NCI-H146 treated with DMSO at 0.1 percent for 48 hours (cell line): ENCODE measurements at regions not wholly inside any gene's neighbourhood (a gene's known extent, or its start where the extent isn't known, plus 50 kb on each side); places are given as distances from the start of the nearest gene placed in this dataset.
A peak's percentile ranks its signal among the peaks of the same experiment; 100 is the strongest.

Experiments used
- DNase-seq: peaks from one replicate; lab custom pipeline; 2025; ENCODE audit not compliant: unreplicated experiment; lab: John Stamatoyannopoulos, UW

GRCh38 chr7:144997512-144997911, 161.7 kb upstream of the TPK1 start:
- DNase-seq: no peak

GRCh38 chr7:144995495-144995894, 159.6 kb upstream of the TPK1 start:
- no peak for DNase-seq

GRCh38 chr7:144991041-144991440, 155.2 kb upstream of the TPK1 start:
- DNase-seq: peak; percentile 48

GRCh38 chr7:144987686-144988085, 151.8 kb upstream of the TPK1 start:
- no peak for DNase-seq

GRCh38 chr7:144982133-144982532, 146.3 kb upstream of the TPK1 start:
- no peak for DNase-seq

GRCh38 chr7:144975882-144976281, 140.0 kb upstream of the TPK1 start:
- DNase-seq: no peak

GRCh38 chr7:144969787-144970186, 133.9 kb upstream of the TPK1 start:
- DNase-seq: no peak

- DNase-seq: no peak
Observed at GRCh38 chr7:144960763-144961162, 124.9 kb upstream of the TPK1 start.

- DNase-seq: no peak
Observed at GRCh38 chr7:144957998-144958397, 122.1 kb upstream of the TPK1 start.

GRCh38 chr7:144955422-144955821, 119.6 kb upstream of the TPK1 start:
- no peak for DNase-seq

- DNase-seq: peak; percentile 40
Observed at GRCh38 chr7:144941127-144941526, 105.3 kb upstream of the TPK1 start.

- no peak for DNase-seq
Observed at GRCh38 chr7:144937199-144937598, 101.3 kb upstream of the TPK1 start.

- no peak for DNase-seq
Observed at GRCh38 chr7:144936314-144936713, 100.5 kb upstream of the TPK1 start.

- DNase-seq: no peak
Observed at GRCh38 chr7:144910411-144910810, 74.6 kb upstream of the TPK1 start.

GRCh38 chr7:144908943-144909556, 73.2 kb upstream of the TPK1 start:
- DNase-seq: no peak

- no peak for DNase-seq
Observed at GRCh38 chr7:144908324-144908723, 72.5 kb upstream of the TPK1 start.

GRCh38 chr7:144907577-144907976, 71.7 kb upstream of the TPK1 start:
- DNase-seq: peak; percentile 4

GRCh38 chr7:144903201-144903600, 67.3 kb upstream of the TPK1 start:
- DNase-seq: no peak

GRCh38 chr7:144892761-144893160, 56.9 kb upstream of the TPK1 start:
- DNase-seq: no peak
